GM06990 (cell line): ENCODE measurements at regions not wholly inside any gene's neighbourhood (a gene's known extent, or its start where the extent isn't known, plus 50 kb on each side); places are given as distances from the start of the nearest gene placed in this dataset.

ENCODE experiments used
- DNase-seq: peaks from one replicate; pipeline ENCODE4 v3.0.0-alpha.2; 2011; ENCODE audit not compliant: insufficient read length; ENCODE audit errors: extremely low read depth
- H3K27me3 ChIP-seq: replicated peaks from 2 replicates; pipeline ENCODE4 v1.6.0; 2011; ENCODE audit warnings: low read length; ENCODE audit not compliant: control insufficient read depth, insufficient read depth
- H3K36me3 ChIP-seq: 2 replicates; pipeline ENCODE4 v1.5.1; 2011; ENCODE audit warnings: low read length; ENCODE audit not compliant: control insufficient read depth, insufficient read depth
- H3K4me3 ChIP-seq: replicated peaks from 2 replicates; pipeline ENCODE4 v1.5.1; 2011; ENCODE audit warnings: low read depth, mild to moderate bottlenecking, control low read depth, low read length
- CTCF ChIP-seq: IDR thresholded peaks from 2 replicates; pipeline ENCODE4 v1.5.1; 2011; ENCODE audit warnings: low read length, control low read depth, mild to moderate bottlenecking, inconsistent platforms; ENCODE audit not compliant: insufficient read depth, poor library complexity, severe bottlenecking

GRCh38 chr5:91639744-91640143 lies 256.6 kb upstream of the ARRDC3 start:
- no peak overlapping the region for H3K4me3 ChIP-seq
- TF ChIP-seq CTCF: no peak
- H3K27me3 ChIP-seq: no peaks in the 10 kb centered on the region
- no peak for DNase-seq
- no peaks in the 10 kb centered on the region for H3K36me3 ChIP-seq

DNA sequence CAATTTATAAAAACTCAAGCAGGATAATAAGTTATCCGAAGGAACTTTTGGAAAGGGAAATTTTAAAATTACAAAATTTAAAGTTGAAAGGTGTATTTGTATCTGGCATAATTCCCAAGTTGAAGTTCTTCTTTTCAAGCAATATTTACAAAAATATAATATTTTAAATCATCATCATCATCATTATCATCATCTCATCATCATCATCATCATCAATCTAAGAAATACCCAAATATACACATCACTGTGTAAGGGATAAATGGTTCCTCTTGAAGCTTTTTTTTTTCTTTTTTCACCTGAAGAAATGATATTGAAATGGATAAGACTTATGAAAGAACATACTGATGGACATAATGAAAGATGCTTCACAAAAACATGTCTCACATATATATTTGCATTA lies 254.9 kb upstream of the ARRDC3 start:
- TF ChIP-seq CTCF: no peak
- Histone ChIP-seq H3K36me3 (no peaks in the 10 kb centered on the region), H3K4me3 (no peak overlapping the region), H3K27me3 (no peaks in the 10 kb centered on the region)
- DNase-seq: no peak

- Histone ChIP-seq H3K27me3 (no peaks in the 10 kb centered on the region), H3K36me3 (no peaks in the 10 kb centered on the region), H3K4me3 (no peak overlapping the region)
- no peak for TF ChIP-seq CTCF
- no peak for DNase-seq
Measured at GRCh38 chr5:91635950-91636734, 253.0 kb upstream of the ARRDC3 start.

DNA sequence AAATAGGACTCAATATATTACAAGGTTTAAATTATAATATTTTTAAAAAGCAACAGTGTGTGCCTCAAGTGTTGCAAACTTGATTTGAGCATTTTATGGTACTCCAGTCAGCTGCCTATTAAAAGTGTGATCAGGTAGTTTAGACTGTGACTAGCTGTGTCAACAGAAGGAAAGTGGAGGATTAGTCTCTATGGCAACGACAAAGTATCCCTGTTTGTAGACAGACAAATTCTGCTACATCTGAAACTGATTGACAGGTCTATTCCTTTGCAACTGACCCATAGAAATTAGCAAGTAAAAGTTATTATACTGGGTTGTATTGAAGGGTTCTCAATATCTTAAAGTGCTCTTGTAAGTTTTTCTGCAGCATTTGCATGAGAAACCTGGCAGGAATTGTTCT lies 249.8 kb upstream of the ARRDC3 start:
- Histone ChIP-seq H3K4me3 (no peak overlapping the region), H3K36me3 (no peaks in the 10 kb centered on the region), H3K27me3 (no peaks in the 10 kb centered on the region)
- TF ChIP-seq CTCF: no peak
- DNase-seq: no peak

- no peak for DNase-seq
- TF ChIP-seq CTCF: no peak
- no peaks in the 10 kb centered on the region for H3K27me3 ChIP-seq
Measured at GRCh38 chr5:91611746-91612145, 228.6 kb upstream of the ARRDC3 start.

DNA sequence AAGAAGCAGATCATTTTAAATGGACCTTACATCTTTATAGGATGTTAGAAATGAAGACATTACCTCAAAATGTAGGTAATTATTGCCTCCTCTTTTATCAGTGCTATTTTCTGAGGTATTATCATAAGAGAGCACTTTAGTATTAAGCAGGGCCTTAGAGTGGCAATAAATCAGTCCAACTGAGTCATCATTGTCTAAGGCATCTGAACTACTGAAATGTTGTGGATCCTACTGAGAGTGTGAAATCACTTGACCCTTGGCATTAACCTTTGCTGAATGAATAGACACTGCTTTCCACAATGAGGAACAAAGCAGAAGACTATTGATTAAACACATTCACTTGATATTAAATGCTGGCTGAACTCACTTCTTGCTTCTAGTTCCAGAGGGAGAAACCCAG lies 224.6 kb upstream of the ARRDC3 start:
- H3K27me3 ChIP-seq: no peaks in the 10 kb centered on the region
- no peaks in the 10 kb centered on the region for H3K36me3 ChIP-seq
- H3K4me3 ChIP-seq: no peak overlapping the region
- TF ChIP-seq CTCF: no peak
- DNase-seq: no peak

More at GRCh38 chr5:91611746-91612145, 228.6 kb upstream of the ARRDC3 start:
- no peak overlapping the region for H3K4me3 ChIP-seq
- H3K36me3 ChIP-seq: no peaks in the 10 kb centered on the region
